ENCODE measurements at regions not wholly inside any gene's neighbourhood (a gene's known extent, or its start where the extent isn't known, plus 50 kb on each side); places are given as distances from the start of the nearest gene placed in this dataset.

DNA sequence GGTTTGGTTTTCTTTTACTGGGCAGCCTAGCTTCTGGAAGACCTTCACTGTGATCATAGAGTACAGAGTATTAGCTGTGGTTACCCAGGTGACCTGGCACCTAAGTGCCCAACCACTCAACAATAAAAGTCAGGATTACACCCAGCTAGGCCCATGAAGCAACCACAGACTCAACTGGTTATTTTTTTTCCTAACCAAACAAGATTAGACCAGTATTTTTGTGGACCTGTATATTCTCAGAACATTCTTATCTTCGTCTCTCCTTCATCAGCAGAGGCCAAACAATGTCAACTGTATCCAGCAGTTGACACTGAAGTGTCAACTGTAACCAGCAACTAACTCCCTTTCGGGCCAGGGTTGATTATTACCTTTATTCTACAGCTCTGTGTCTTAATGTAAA lies 289.2 kb upstream of the SLC39A10 start:
- H3K27ac ChIP-seq (ENCODE audit: low read length in 2 of 2): no peak overlapping the region
- 100% methylated on average over 1 of the region's 2 CpGs for WGBS (ENCODE audit: insufficient coverage)
- no peaks in the 10 kb centered on the region for H3K4me1 ChIP-seq (ENCODE audit: control insufficient read depth in 2 of 2, insufficient read depth in 2 of 2, low read length in 2 of 2)
- intact Hi-C loops (cut with micrococcal nuclease): no loop called here
- H3K36me3 ChIP-seq (replicated peaks in 1 of 2; ENCODE audit: control extremely low read depth in 1 of 2, control insufficient read depth in 1 of 2, extremely low read depth in 1 of 2, insufficient read depth in 2 of 2, low read length in 1 of 2): no peaks in the 10 kb centered on the region
- POLR2A ChIA-PET: no interaction called here
- Mint-ChIP-seq H3K4me3 (no peak overlapping the region), H3K27me3 (no peaks in the 10 kb centered on the region), H3K9me3 (ENCODE audit: insufficient read depth) (no peaks in the 10 kb centered on the region), H3K4me1 (no peaks in the 10 kb centered on the region), H3K27ac (no peak overlapping the region)
- H3K4me3 ChIP-seq (ENCODE audit: control extremely low read depth in 1 of 5, extremely low read depth in 1 of 5, insufficient read depth in 1 of 5, low read depth in 2 of 5, low read length in 4 of 5): no peak overlapping the region
- no peaks in the 10 kb centered on the region for H3K27me3 ChIP-seq (replicated peaks in 1 of 4; ENCODE audit: control extremely low read depth in 1 of 4, control insufficient read depth in 3 of 4, insufficient read depth in 4 of 4, low read length in 3 of 4)
- no peak overlapping the region for H3K4me2 ChIP-seq (replicated peaks; ENCODE audit: low read depth, low read length, poor library complexity, severe bottlenecking)
- CTCF ChIA-PET: no interaction called here
- no peak for DNase-seq
- no peak for TF ChIP-seq EZH2 (IDR thresholded peaks at IDR 0.05; ENCODE audit: borderline replicate concordance, insufficient read depth, low read depth, low read length, poor library complexity, severe bottlenecking)
- TF ChIP-seq, protein P1, sequence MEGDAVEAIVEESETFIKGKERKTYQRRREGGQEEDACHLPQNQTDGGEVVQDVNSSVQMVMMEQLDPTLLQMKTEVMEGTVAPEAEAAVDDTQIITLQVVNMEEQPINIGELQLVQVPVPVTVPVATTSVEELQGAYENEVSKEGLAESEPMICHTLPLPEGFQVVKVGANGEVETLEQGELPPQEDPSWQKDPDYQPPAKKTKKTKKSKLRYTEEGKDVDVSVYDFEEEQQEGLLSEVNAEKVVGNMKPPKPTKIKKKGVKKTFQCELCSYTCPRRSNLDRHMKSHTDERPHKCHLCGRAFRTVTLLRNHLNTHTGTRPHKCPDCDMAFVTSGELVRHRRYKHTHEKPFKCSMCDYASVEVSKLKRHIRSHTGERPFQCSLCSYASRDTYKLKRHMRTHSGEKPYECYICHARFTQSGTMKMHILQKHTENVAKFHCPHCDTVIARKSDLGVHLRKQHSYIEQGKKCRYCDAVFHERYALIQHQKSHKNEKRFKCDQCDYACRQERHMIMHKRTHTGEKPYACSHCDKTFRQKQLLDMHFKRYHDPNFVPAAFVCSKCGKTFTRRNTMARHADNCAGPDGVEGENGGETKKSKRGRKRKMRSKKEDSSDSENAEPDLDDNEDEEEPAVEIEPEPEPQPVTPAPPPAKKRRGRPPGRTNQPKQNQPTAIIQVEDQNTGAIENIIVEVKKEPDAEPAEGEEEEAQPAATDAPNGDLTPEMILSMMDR (IDR thresholded peaks at IDR 0.05): no peak
- no peaks in the 10 kb centered on the region for H3K79me2 ChIP-seq (ENCODE audit: control insufficient read depth, insufficient read depth, low read length)
- no peaks in the 10 kb centered on the region for H4K20me1 ChIP-seq (ENCODE audit: control insufficient read depth, insufficient read depth, low read length, poor library complexity, severe bottlenecking)
- no peak overlapping the region for H2AFZ ChIP-seq (ENCODE audit: insufficient read depth, low read depth, low read length, poor library complexity, severe bottlenecking)
- H3K9me3 ChIP-seq (ENCODE audit: control extremely low read depth in 1 of 3, control insufficient read depth in 2 of 3, insufficient read depth in 1 of 3, low read length in 2 of 3): no peaks in the 10 kb centered on the region
- no peak overlapping the region for H3K9ac ChIP-seq (ENCODE audit: low read length)
- ATAC-seq (ENCODE audit: low read depth): no peak

DNA sequence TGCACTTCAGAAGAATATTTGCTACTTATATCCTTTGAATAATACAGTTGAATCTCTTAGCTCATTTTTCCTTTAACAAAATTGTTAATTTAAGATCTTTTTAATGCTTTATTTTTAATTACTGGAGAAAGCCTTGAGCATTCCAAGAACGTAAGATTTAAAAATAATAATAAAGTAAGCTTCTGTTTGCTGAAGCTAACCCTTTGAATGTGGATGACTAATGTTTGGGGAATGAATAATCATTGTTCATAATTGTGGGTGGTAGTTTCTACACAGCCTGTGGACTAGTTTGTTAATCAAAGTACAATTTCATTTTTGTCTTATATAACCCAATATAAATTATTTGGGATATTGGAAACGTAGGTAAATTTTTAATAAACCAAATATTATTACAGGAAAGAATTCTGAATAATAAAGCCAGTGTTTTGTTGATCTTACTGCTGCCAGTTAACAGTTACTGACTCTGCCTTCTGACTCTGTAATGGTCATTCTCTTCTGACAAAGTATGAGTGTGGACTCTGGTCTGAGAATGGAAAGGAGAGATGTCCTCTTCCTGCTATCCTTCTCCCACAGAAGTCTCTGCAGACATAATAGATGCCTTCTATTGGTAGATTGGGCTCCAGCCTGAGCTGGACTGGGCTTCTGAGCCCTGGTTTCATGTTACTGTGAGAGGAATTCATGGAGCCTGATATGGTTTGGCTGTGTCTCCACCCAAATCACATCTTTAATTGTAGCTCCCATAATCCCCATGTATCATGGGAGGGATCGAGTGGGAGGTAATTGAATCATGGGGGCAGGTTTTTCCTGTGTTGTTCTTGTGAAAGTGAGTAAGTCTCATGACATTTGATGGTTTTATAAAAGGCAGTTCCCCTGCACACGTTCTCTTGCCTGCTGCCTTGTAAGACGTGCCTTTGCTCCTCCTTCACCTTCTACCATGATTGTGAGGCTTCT lies 292.7 kb upstream of the SLC39A10 start:
- Mint-ChIP-seq H3K4me1 (no peaks in the 10 kb centered on the region), H3K27me3 (no peaks in the 10 kb centered on the region), H3K4me3 (no peak overlapping the region), H3K9me3 (ENCODE audit: insufficient read depth) (no peaks in the 10 kb centered on the region), H3K27ac (no peak overlapping the region)
- Histone ChIP-seq H4K20me1 (ENCODE audit: control insufficient read depth, insufficient read depth, low read length, poor library complexity, severe bottlenecking) (no peaks in the 10 kb centered on the region), H3K4me1 (ENCODE audit: control insufficient read depth in 2 of 2, insufficient read depth in 2 of 2, low read length in 2 of 2) (no peaks in the 10 kb centered on the region), H3K27me3 (replicated peaks in 1 of 4; ENCODE audit: control extremely low read depth in 1 of 4, control insufficient read depth in 3 of 4, insufficient read depth in 4 of 4, low read length in 3 of 4) (no peaks in the 10 kb centered on the region), H3K4me3 (ENCODE audit: control extremely low read depth in 1 of 5, extremely low read depth in 1 of 5, insufficient read depth in 1 of 5, low read depth in 2 of 5, low read length in 4 of 5) (no peak overlapping the region), H3K79me2 (ENCODE audit: control insufficient read depth, insufficient read depth, low read length) (no peaks in the 10 kb centered on the region), H3K4me2 (replicated peaks; ENCODE audit: low read depth, low read length, poor library complexity, severe bottlenecking) (no peak overlapping the region), H3K9me3 (ENCODE audit: control extremely low read depth in 1 of 3, control insufficient read depth in 2 of 3, insufficient read depth in 1 of 3, low read length in 2 of 3) (no peaks in the 10 kb centered on the region), H3K36me3 (replicated peaks in 1 of 2; ENCODE audit: control extremely low read depth in 1 of 2, control insufficient read depth in 1 of 2, extremely low read depth in 1 of 2, insufficient read depth in 2 of 2, low read length in 1 of 2) (no peaks in the 10 kb centered on the region), H3K9ac (ENCODE audit: low read length) (no peak overlapping the region), H2AFZ (ENCODE audit: insufficient read depth, low read depth, low read length, poor library complexity, severe bottlenecking) (no peak overlapping the region), H3K27ac (ENCODE audit: low read length in 2 of 2) (no peak overlapping the region)
- ChIA-PET CTCF (no interaction called here), POLR2A (no interaction called here)
- ATAC-seq (ENCODE audit: low read depth) (no peak), DNase-seq (no peak)
- intact Hi-C loops (cut with micrococcal nuclease): no loop called here
- no peak for TF ChIP-seq EZH2 (IDR thresholded peaks at IDR 0.05; ENCODE audit: borderline replicate concordance, insufficient read depth, low read depth, low read length, poor library complexity, severe bottlenecking)
- TF ChIP-seq, protein P1 (IDR thresholded peaks at IDR 0.05): no peak
- no CpG with 5 or more reads among the region's 5 CpGs for WGBS (ENCODE audit: insufficient coverage)

Data from B cell (primary cell).